ENCODE measurements at regions not wholly inside any gene's neighbourhood (a gene's known extent, or its start where the extent isn't known, plus 50 kb on each side); places are given as distances from the start of the nearest gene placed in this dataset.

DNA sequence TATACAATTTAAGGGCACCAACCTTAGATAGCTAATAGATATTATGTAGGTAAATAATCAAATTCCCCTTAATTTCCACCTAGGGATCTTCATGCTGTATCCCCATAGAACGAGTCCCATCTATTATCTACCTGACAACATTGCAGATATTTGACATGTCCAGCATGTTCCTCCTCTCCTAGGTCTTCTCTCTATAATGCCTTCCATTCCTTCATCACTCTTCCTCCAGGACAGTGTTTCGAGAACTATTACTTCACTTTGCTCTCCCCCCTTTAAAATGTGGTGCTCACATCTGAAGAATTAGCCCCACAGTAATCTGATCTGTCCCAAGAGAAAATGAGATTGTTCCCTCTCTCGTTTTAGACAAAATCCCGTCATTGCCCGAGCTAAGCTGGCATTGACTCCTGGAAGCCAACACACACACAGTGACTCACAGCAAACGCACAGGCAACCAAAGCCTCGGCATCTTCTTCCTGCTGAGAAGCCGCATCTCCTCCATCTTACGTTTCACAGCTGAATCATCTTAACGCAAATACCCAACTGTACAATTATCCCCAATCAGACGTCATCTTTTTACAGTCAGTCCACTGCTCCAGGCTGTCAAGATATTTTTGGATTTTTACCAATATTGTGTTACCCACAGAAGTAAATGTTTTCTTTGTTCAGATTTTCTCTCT, 162.9 kb upstream of the AGAP1 start:
- TF ChIP-seq, protein P1, sequence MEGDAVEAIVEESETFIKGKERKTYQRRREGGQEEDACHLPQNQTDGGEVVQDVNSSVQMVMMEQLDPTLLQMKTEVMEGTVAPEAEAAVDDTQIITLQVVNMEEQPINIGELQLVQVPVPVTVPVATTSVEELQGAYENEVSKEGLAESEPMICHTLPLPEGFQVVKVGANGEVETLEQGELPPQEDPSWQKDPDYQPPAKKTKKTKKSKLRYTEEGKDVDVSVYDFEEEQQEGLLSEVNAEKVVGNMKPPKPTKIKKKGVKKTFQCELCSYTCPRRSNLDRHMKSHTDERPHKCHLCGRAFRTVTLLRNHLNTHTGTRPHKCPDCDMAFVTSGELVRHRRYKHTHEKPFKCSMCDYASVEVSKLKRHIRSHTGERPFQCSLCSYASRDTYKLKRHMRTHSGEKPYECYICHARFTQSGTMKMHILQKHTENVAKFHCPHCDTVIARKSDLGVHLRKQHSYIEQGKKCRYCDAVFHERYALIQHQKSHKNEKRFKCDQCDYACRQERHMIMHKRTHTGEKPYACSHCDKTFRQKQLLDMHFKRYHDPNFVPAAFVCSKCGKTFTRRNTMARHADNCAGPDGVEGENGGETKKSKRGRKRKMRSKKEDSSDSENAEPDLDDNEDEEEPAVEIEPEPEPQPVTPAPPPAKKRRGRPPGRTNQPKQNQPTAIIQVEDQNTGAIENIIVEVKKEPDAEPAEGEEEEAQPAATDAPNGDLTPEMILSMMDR (IDR thresholded peaks at IDR 0.05; ENCODE audit: control insufficient read depth, extremely low read depth, insufficient read depth): no peak
- DNase-seq (ENCODE audit: low read depth): no peak
- no peak overlapping the region for H3K4me3 ChIP-seq (ENCODE audit: low read depth, low read length)

DNA sequence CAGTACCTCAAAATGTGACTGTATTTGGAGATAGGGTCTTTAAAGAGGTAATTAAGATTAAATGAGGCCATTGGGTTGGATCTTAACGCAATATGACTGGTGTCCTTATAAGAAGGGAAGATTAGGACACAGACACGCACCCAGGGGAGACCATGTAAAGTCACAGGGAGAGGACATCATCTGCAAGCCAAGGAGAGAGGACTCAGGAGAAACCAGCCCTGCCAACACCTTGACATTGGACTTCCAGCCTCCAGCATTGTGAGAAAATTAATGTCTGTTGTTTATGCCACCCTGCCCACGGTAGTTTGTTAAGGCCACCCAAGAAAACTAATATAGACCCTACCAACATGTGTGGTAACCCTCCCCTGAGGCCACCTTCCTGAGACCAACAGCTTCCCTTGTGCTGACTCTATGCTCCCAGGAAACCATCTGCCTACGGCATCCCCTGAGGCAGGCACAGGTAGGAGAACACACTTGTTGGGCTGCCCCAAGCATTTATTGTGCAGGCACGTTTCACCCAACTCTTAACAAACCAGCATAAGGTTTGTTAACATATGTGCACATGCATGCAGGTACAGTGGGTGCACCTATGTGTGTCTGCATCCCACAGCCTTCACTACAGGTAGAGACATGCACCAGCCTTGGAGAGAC, 161.5 kb upstream of the AGAP1 start:
- TF ChIP-seq, protein P1 (IDR thresholded peaks at IDR 0.05; ENCODE audit: control insufficient read depth, extremely low read depth, insufficient read depth): no peak
- no peak overlapping the region for H3K4me3 ChIP-seq (ENCODE audit: low read depth, low read length)
- no peak for DNase-seq (ENCODE audit: low read depth)

DNA sequence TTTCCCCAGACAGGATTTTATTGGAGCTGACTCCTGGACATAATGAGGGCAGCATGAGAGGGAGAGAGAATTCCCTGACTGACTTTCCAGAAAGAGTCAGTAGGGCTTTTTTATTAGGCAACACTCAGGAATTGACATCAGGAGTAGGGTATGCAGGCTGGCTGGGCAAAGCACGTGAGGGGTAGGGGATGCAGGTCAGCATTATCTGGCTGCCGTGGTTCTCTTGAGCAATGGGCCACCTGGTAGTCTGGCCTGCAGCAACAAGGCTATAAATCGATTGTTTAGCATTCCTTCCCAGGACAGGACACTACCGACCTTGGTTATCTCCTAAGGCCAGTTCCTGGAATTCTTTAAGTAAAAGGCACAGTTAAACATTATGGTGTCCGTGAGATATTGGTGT, 160.8 kb upstream of the AGAP1 start:
- H3K4me3 ChIP-seq (ENCODE audit: low read depth, low read length): no peak overlapping the region
- TF ChIP-seq, protein P1 (IDR thresholded peaks at IDR 0.05; ENCODE audit: control insufficient read depth, extremely low read depth, insufficient read depth): no peak
- DNase-seq (ENCODE audit: low read depth): no peak

DNA sequence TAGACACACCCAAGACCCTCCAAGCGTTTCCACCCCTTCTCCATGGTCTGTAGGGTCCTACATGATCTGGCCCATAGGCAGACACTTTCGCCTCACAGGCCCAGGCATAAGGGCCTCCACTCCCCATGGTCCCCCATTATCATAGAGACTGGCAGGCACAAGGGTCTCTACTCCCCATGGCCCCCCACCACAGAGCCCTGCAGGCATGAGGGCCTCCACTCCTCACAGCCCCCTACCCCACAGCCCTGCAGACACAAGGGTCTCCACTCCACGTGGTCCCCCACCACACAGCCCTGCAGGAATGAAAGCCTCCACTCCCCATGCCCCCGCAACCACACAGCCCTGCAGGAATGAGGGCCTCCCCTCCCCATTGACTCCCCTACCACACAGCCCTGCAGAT, 159.7 kb upstream of the AGAP1 start:
- TF ChIP-seq, protein P1 (IDR thresholded peaks at IDR 0.05; ENCODE audit: control insufficient read depth, extremely low read depth, insufficient read depth): no peak
- no peak overlapping the region for H3K4me3 ChIP-seq (ENCODE audit: low read depth, low read length)
- DNase-seq (ENCODE audit: low read depth): no peak

DNA sequence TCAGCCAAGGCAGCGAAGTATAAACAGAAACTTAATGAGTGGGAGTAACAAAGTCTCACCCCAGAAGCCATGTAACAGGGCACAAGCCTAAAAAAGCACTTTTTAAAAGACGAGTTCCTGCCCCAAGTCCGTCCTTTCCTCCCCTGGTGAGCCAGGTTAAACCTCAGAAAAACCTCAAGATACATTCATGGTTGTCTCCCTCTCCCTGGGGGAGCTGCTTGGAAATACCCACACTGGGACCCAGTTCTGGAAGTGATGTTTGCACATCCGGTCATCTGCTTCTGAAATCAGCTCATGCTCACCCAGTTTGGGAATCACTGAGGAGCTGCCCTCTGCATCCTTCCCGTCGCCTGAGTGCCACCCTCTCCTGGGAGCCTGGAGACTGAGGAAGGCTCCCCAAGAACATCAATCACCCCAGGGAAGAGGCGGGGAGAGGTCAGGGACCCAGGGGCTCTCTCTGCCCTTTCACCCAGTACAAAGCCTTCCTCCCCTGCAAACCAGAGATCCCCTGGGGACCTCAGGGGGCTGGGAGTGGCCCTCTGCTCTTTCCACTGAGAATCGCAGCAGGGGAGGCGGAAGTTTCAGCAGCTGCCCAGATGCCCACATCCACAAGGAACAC, 150.6 kb upstream of the AGAP1 start:
- no peak overlapping the region for H3K4me3 ChIP-seq (ENCODE audit: low read depth, low read length)
- TF ChIP-seq, protein P1 (IDR thresholded peaks at IDR 0.05; ENCODE audit: control insufficient read depth, extremely low read depth, insufficient read depth): no peak
- no peak for DNase-seq (ENCODE audit: low read depth)

DNA sequence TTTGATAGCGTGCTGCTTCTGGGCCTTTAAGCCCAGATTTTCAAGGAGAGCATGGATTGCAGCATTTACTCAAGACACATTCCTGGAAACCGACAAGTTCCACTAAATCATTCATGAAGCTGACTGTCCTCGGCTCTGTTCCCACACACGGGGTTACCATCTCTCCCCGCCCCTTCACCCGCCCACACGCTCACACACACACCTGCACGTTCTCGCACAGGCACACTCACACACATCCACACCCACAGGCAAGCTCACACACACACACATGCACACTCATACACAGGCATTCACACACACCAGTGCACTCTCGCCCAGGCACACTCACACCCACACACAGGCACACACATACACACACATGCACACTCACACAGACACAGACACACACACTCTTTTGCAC, 150.0 kb upstream of the AGAP1 start:
- no peak for DNase-seq (ENCODE audit: low read depth)
- H3K4me3 ChIP-seq (ENCODE audit: low read depth, low read length): no peak overlapping the region
- TF ChIP-seq, protein P1 (IDR thresholded peaks at IDR 0.05; ENCODE audit: control insufficient read depth, extremely low read depth, insufficient read depth): no peak

Measured in LNCaP clone FGC (cell line).